C4-2B (cell line): ENCODE measurements at regions not wholly inside any gene's neighbourhood (a gene's known extent, or its start where the extent isn't known, plus 50 kb on each side); places are given as distances from the start of the nearest gene placed in this dataset.

Experiments used
- ZFX ChIP-seq: fragments of 450-650 bp; IDR thresholded peaks from 2 replicates; pipeline ENCODE4 v1.6.1; 2017
- TF ChIP-seq, protein P1 (sequence below): fragments of 450-650 bp; conservative IDR thresholded peaks from 2 replicates; pipeline ENCODE4 v1.5.1; 2017; ENCODE audit warnings: mild to moderate bottlenecking

GRCh38 chr3:71956716-71957115, 171.8 kb upstream of the PROK2 start:
- TF ChIP-seq, protein P1, sequence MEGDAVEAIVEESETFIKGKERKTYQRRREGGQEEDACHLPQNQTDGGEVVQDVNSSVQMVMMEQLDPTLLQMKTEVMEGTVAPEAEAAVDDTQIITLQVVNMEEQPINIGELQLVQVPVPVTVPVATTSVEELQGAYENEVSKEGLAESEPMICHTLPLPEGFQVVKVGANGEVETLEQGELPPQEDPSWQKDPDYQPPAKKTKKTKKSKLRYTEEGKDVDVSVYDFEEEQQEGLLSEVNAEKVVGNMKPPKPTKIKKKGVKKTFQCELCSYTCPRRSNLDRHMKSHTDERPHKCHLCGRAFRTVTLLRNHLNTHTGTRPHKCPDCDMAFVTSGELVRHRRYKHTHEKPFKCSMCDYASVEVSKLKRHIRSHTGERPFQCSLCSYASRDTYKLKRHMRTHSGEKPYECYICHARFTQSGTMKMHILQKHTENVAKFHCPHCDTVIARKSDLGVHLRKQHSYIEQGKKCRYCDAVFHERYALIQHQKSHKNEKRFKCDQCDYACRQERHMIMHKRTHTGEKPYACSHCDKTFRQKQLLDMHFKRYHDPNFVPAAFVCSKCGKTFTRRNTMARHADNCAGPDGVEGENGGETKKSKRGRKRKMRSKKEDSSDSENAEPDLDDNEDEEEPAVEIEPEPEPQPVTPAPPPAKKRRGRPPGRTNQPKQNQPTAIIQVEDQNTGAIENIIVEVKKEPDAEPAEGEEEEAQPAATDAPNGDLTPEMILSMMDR = no peak; the same call in 1 of the 2 replicates
- no peak for TF ChIP-seq ZFX
